Mucosa of rectum (tissue), 2 donors: ENCODE measurements at regions not wholly inside any gene's neighbourhood (a gene's known extent, or its start where the extent isn't known, plus 50 kb on each side); places are given as distances from the start of the nearest gene placed in this dataset.
"Not testable (repeated sequence)": the region's sequence is repeated elsewhere in the genome, so short reads cannot be mapped to it uniquely, and the experiment has no call there.

Source experiments
- H3K27ac ChIP-seq, 2 donors: one replicate each; pipeline ENCODE4 v1.7.0; 2013; ENCODE audit warnings: inconsistent platforms in 2 of 2, low read depth in 2 of 2, low read length in 2 of 2
- H3K27me3 ChIP-seq, 2 donors: one replicate each; pipeline ENCODE4 v1.7.0; 2013; ENCODE audit warnings: low read length in 2 of 2; ENCODE audit not compliant: control insufficient read depth in 2 of 2, insufficient read depth in 2 of 2
- H3K36me3 ChIP-seq, 2 donors: one replicate each; pipeline ENCODE4 v1.7.0; 2013; ENCODE audit warnings: low read length in 2 of 2; ENCODE audit not compliant: control insufficient read depth in 2 of 2, insufficient read depth in 2 of 2
- H3K4me1 ChIP-seq, 2 donors: one replicate each; pipeline ENCODE4 v1.7.0; 2013; ENCODE audit warnings: low read length in 2 of 2, mild to moderate bottlenecking in 1 of 2; ENCODE audit not compliant: control insufficient read depth in 2 of 2, insufficient read depth in 2 of 2
- H3K4me3 ChIP-seq, 2 donors: one replicate each; pipeline ENCODE4 v1.7.0; 2013; ENCODE audit warnings: low read length in 2 of 2
- H3K9ac ChIP-seq, 2 donors: one replicate each; pipeline ENCODE4 v1.7.0; 2013; ENCODE audit warnings: low read length in 2 of 2, low read depth in 1 of 2, mild to moderate bottlenecking in 1 of 2
- H3K9me3 ChIP-seq, 2 donors: one replicate each; pipeline ENCODE4 v1.7.0; 2013; ENCODE audit warnings: low read length in 2 of 2; ENCODE audit not compliant: control insufficient read depth in 2 of 2
- donor health status: healthy.
- donor health status: Normal muscosa, but diverticular disease.

GRCh38 chr1:112836642-112837041, 119.4 kb downstream of the SLC16A1 start:
- H3K9me3 ChIP-seq: no peaks in the 10 kb centered on the region
- no peak overlapping the region for H3K4me3 ChIP-seq
- H3K4me1 ChIP-seq: peaks cover 3 to 5% of the 10 kb centered on the region in 2 donors
- no peak overlapping the region for H3K27ac ChIP-seq
- H3K9ac ChIP-seq: no peak overlapping the region
- H3K27me3 ChIP-seq: no peaks in the 10 kb centered on the region
- no peaks in the 10 kb centered on the region for H3K36me3 ChIP-seq

- Histone ChIP-seq H3K4me3 (no peak overlapping the region), H3K36me3 (no peaks in the 10 kb centered on the region), H3K9ac (no peak overlapping the region), H3K9me3 (no peaks in the 10 kb centered on the region), H3K4me1 (no peaks in the 10 kb centered on the region), H3K27ac (no peak overlapping the region), H3K27me3 (no peaks in the 10 kb centered on the region)
Measured at GRCh38 chr1:112833806-112834205, 118.7 kb upstream of the PPM1J start.

- H3K27ac ChIP-seq, H3K27me3 ChIP-seq, H3K9ac ChIP-seq, H3K9me3 ChIP-seq, H3K4me3 ChIP-seq, H3K4me1 ChIP-seq, H3K36me3 ChIP-seq: not testable (repeated sequence)
Measured at GRCh38 chr1:112832259-112832658, 117.1 kb upstream of the PPM1J start.

- H3K27ac ChIP-seq, H3K4me1 ChIP-seq, H3K9me3 ChIP-seq: not testable (repeated sequence)
Measured at GRCh38 chr1:112829691-112830090, 114.6 kb upstream of the PPM1J start.

GRCh38 chr1:112828716-112829115, 113.6 kb upstream of the PPM1J start:
- no peaks in the 10 kb centered on the region for H3K4me1 ChIP-seq
- no peaks in the 10 kb centered on the region for H3K9me3 ChIP-seq
- no peak overlapping the region for H3K9ac ChIP-seq
- no peaks in the 10 kb centered on the region for H3K36me3 ChIP-seq
- no peak overlapping the region for H3K4me3 ChIP-seq
- no peak overlapping the region for H3K27ac ChIP-seq
- H3K27me3 ChIP-seq: no peaks in the 10 kb centered on the region

More at GRCh38 chr1:112829691-112830090, 114.6 kb upstream of the PPM1J start:
- H3K4me3 ChIP-seq, H3K9ac ChIP-seq, H3K36me3 ChIP-seq, H3K27me3 ChIP-seq: not testable (repeated sequence)

GRCh38 chr1:112827391-112827790, 112.3 kb upstream of the PPM1J start:
- H3K9ac ChIP-seq, H3K4me1 ChIP-seq, H3K27ac ChIP-seq, H3K36me3 ChIP-seq, H3K27me3 ChIP-seq, H3K4me3 ChIP-seq, H3K9me3 ChIP-seq: not testable (repeated sequence)

- Histone ChIP-seq H3K27ac (no peak overlapping the region), H3K9me3 (no peaks in the 10 kb centered on the region), H3K27me3 (no peaks in the 10 kb centered on the region)
Measured at GRCh38 chr1:112826217-112826944, 111.2 kb upstream of the PPM1J start.

GRCh38 chr1:112825563-112826216, 110.6 kb upstream of the PPM1J start:
- not testable (repeated sequence) for H3K27ac ChIP-seq, H3K27me3 ChIP-seq, H3K9me3 ChIP-seq, H3K4me3 ChIP-seq, H3K9ac ChIP-seq, H3K4me1 ChIP-seq, H3K36me3 ChIP-seq

More at GRCh38 chr1:112826217-112826944, 111.2 kb upstream of the PPM1J start:
- Histone ChIP-seq H3K4me3 (no peak overlapping the region), H3K9ac (no peak overlapping the region), H3K36me3 (no peaks in the 10 kb centered on the region), H3K4me1 (no peaks in the 10 kb centered on the region)

- H3K4me3 ChIP-seq, H3K36me3 ChIP-seq, H3K9ac ChIP-seq, H3K4me1 ChIP-seq, H3K27me3 ChIP-seq, H3K27ac ChIP-seq, H3K9me3 ChIP-seq: not testable (repeated sequence)
Measured at GRCh38 chr1:112825075-112825474, 109.9 kb upstream of the PPM1J start.

GRCh38 chr1:112821307-112822063, 106.4 kb upstream of the PPM1J start:
- not testable (repeated sequence) for H3K9ac ChIP-seq, H3K4me1 ChIP-seq, H3K27me3 ChIP-seq, H3K9me3 ChIP-seq, H3K27ac ChIP-seq, H3K36me3 ChIP-seq, H3K4me3 ChIP-seq
